SK-N-MC (cell line): ENCODE measurements at regions not wholly inside any gene's neighbourhood (a gene's known extent, or its start where the extent isn't known, plus 50 kb on each side); places are given as distances from the start of the nearest gene placed in this dataset.

ENCODE experiments used
- EZH2 ChIP-seq: fragments of 200-600 bp; sonication (generic); IDR thresholded peaks from one replicate; pipeline ENCODE4 v1.6.1; 2017; ENCODE audit warnings: antibody characterized with exemption
- FOXP2 ChIP-seq: optimal IDR thresholded peaks from 2 replicates; pipeline ENCODE3; 2011; ENCODE audit warnings: mild to moderate bottlenecking, moderate library complexity; ENCODE audit not compliant: insufficient read depth; ENCODE audit errors: extremely low read length, control extremely low read depth
- POLR2AphosphoS5 ChIP-seq: IDR thresholded peaks from 2 replicates; pipeline ENCODE4 v1.6.1; 2012; ENCODE audit warnings: mild to moderate bottlenecking, low read depth, low read length, borderline replicate concordance

DNA sequence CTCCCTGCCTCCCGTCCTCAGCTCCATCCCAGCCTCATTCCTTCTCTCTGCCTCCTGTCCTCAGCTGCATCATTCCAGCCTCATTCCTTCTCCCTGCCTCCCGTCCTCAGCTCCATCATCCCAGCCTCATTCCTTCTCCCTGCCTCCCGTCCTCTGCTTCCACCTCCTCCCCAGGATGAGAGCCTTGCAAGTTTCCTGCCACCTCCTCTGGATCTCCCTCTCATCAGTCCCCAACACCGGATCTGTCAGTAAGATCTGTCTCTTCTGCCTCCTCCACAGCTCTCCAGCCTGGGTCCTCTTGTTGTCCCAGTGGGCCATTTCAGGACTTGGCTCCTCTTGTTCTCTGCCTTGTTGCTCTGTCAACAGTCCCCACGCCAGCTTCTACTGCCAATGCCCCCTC, 130.9 kb downstream of the NDUFA10 start:
- TF ChIP-seq EZH2 (no peak), POLR2AphosphoS5 (no peak), FOXP2 (no peak)
